Stimulated activated CD8-positive, alpha-beta memory T cell treated with anti-CD3 and anti-CD28 coated beads, Interleukin-7, amount 100 ng/mL, for 4 hours (primary cell): ENCODE measurements at regions not wholly inside any gene's neighbourhood (a gene's known extent, or its start where the extent isn't known, plus 50 kb on each side); places are given as distances from the start of the nearest gene placed in this dataset.
"Not testable (repeated sequence)": the region's sequence is repeated elsewhere in the genome, so short reads cannot be mapped to it uniquely, and the experiment has no call there.

Experiments
- DNase-seq, 2 donors: peaks; one replicate each; pipeline ENCODE4 v3.0.0-alpha.2; 2020; ENCODE audit warnings: low read depth in 2 of 2

GRCh38 chr20:56724241-56724757, 95.2 kb downstream of the TFAP2C start:
- no peak for DNase-seq

DNA sequence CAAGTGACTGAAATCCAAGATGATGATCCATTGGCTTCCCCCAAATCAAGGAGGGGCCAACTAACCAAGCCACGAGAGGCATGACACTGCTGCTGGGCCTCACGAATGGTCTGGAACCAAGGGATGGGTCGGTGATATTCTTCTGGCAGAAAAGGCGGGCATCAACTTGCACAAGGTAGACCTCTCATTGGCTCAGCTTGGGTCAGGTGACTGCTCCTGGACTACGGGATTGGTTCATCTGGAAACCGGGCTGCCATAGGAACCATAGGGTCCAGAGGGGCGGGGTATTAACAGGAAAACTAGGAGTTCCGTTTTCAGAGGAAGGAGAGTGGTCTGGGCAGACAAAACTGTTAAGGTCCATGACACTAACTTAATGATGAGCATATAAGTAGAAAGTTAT, 100.9 kb downstream of the TFAP2C start:
- DNase-seq, result no peak

DNA sequence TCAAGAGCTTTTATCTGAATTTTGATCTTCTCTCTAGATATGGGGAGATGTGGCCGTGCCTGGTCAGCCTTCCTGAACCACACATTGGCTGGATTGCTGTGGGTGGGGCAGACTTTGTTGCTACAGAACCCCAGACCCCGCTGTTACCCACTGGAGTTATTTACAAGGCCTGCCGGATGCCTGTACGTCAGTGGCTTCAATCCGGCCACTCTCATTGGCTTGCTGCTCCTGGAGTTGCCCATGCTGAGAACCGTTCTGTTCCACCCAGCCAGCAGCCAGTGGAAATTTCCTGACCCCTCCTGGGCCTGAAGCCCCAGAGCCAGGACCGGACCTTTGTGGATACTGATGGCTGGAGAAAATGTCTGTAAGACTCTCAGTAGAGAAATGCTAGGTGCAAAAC, 101.9 kb downstream of the TFAP2C start:
- no peak for DNase-seq

DNA sequence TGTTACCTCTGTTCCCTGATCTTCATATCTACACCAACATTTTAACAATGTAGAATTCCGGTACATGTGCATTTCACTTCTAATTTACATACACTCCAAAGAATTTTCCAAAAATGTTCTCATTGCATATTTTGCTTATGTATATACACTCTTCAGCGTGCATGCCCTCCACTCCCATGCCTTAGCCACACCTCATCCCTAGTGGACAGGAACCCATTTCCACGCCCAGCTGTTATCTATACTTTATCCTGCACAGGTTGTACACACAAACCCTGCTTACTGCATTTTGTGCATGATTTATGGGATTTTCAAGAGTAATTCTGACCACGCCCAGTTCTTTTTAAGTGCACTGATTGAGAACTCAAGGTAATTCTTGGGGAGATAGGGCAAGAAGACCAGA, 102.4 kb downstream of the TFAP2C start:
- DNase-seq, result no peak

DNA sequence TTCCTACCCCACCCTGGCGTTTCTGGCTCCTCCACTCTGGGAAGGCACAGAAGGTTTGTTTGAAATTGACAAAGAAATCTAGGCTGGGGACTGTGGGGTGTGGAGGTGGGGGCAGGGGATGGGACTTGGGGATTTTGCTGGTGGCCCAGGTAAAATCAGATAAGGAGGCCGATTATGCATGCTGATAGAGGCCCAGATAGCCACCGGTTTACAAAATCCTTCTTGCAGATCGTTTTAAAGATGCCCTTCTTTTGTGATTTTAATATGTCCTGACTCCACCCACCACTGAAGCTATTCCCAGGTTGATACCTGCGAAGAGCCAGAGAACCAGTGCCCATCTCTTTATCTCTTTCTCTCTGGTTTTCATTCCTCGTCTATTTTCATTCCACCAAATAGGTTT, 104.9 kb downstream of the TFAP2C start:
- DNase-seq, result no peak

- DNase-seq, result no peak
These were observed 106.1 kb downstream of the TFAP2C start for GRCh38 chr20:56735084-56735642.

DNA sequence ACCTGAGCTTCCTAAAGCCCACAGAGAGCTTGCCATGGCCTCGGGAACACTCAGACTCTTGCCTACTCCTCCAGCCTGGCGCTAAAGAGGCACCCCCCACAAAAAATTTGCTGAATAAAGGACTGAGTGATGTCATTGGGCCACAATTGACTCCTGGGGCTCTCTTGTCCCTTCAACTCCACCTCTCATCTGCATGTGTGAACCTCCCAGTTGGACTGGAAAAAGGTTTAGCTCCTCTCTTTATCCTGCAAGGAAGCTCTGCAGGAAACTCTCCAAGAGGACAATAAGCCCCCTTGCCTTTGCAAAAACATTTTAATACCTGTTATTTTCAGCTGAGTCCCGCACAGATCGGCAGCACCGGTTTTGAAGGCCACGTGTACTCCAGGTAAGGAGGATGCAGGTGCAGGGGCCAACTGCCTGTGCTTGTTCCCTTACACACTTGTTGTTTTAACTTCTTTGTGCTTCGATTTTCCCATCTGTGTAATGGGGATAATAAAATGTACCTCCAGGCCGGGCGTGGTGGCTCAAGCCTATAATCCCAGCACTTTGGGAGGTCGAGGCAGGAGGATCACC, 107.3 kb downstream of the TFAP2C start:
- no peak for DNase-seq

GRCh38 chr20:56744325-56744821, 115.3 kb downstream of the TFAP2C start:
- not testable (repeated sequence) for DNase-seq

GRCh38 chr20:56748476-56749377, 119.6 kb downstream of the TFAP2C start:
- no peak for DNase-seq

GRCh38 chr20:56750430-56750829, 121.3 kb downstream of the TFAP2C start:
- DNase-seq, result no peak

- DNase-seq, result no peak
These were observed 123.2 kb downstream of the TFAP2C start for GRCh38 chr20:56752274-56752673.

DNA sequence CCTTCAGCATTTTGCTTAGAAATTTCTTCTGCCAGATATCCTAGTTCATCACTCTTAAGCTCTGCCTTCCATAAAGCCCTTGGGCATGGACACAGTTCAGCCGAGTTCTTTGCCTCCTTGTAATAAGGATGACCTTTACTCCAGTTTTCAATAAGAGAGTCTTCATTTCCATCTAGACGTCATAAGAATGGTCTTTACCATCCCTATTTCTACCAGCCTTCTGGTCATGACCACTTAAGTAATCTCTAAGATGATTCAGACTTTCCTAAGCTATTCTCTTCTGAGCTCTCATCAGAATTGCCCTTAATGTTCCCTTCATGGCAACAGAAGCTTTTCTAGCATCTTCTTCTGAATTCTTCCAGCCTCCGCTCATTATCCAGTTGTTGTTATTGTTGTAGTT, 126.1 kb downstream of the TFAP2C start:
- DNase-seq, result no peak

DNA sequence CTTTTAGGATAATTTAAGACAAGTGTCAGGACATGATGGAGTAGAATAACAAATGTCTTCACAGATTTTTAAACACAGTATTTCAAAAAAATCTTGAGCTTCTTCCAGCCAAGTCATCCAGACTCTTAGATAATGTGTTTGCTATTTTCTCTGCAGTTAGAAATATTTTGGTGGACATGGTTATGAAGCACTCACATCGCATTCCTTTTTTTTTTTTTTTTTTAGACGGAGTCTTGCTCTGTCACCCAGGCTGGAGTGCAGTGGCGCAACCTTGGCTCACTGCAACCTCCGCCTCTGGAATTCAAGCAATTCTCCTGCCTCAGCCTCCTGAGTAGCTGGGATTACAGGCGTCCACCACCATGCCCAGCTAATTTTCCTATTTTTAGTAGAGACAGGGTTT, 127.6 kb downstream of the TFAP2C start:
- DNase-seq, result not testable (repeated sequence)

GRCh38 chr20:56758706-56759105, 129.6 kb downstream of the TFAP2C start:
- DNase-seq, result no peak

- DNase-seq, result no peak
These were observed 130.7 kb downstream of the TFAP2C start for GRCh38 chr20:56759741-56760278.

GRCh38 chr20:56760610-56761009, 131.5 kb downstream of the TFAP2C start:
- no peak for DNase-seq

- DNase-seq, result no peak
These were observed 132.3 kb downstream of the TFAP2C start for GRCh38 chr20:56761393-56761792.

DNA sequence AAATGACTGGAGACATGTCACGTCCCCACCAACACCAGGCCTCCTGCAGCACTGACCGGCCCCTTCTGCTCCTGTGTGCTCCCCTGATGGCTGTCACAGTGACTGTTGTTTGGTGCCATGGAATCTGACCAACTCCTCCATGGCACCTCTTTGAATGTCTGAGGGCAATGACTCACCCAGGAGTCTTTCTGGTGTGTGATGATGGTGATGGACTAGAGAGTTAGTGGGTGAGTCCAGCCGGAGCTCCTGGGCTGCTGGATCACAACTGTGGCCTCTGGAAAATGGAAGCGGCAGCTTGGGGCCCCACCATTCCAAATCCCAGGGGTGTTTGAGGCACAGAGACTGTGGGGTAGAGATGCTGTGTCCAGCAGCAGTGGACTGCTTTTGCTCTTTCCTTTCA, 133.3 kb downstream of the TFAP2C start:
- no peak for DNase-seq

- no peak for DNase-seq
These were observed 133.7 kb downstream of the TFAP2C start for GRCh38 chr20:56762829-56763228.

GRCh38 chr20:56764671-56765070, 135.6 kb downstream of the TFAP2C start:
- DNase-seq, result no peak

DNA sequence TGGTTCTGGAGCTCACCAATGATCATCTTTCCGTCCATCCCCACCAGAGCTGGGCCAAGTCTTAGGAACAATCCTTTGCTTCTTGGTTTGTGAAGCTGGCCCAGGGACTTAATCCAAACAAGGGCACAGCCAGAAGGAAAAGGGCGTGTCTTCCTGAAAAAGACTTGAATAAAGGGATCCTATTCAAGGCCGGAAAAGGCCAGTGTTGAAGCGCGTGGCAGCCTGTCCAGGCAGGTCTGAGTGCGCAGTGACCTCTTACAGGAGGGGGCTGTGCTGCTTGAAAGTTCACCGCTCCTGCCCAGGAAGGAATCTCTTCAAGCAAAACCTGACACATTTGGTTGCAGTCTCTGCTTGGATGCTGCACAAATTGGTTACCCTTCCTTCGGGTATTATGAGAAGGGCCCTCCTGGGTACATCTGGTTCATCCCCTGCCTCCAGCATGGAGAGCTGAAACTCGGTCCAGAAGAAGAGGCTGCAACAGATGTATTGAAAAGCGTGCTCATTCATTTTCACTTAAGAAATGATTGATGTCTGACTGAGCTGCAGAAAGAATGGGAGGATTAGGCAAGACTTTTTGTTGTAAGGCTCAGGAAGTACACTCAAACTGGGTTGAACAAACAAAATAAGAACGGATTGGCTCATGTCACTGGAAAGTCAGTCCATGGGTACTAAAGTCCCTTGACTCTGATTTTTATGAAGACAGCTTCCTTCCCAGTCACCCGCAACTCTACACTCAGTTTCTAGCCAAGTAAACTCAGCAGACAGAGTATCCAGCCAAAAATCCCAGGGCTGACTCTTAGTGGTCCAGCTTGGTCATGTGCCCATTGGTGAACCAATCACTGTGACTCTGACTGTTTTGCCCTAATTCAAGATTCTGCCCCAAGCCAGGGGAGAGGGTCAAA, 136.3 kb downstream of the TFAP2C start:
- no peak for DNase-seq
